Activated naive CD8-positive, alpha-beta T cell (primary cell): ENCODE measurements at regions not wholly inside any gene's neighbourhood (a gene's known extent, or its start where the extent isn't known, plus 50 kb on each side); places are given as distances from the start of the nearest gene placed in this dataset.
"Not testable (repeated sequence)": the region's sequence is repeated elsewhere in the genome, so short reads cannot be mapped to it uniquely, and the experiment has no call there.

ENCODE experiments used
- H3K27ac Mint-ChIP-seq: one replicate; pipeline ENCODE4 v1.8.0; 2021; ENCODE audit warnings: mixed read lengths
- H3K27me3 Mint-ChIP-seq: one replicate; pipeline ENCODE4 v1.8.0; 2021; ENCODE audit warnings: mixed read lengths
- H3K36me3 Mint-ChIP-seq: one replicate; pipeline ENCODE4 v1.8.0; 2021; ENCODE audit warnings: mixed read lengths
- H3K4me1 Mint-ChIP-seq: one replicate; pipeline ENCODE4 v1.8.0; 2021; ENCODE audit warnings: low read depth, mixed read lengths
- H3K4me3 Mint-ChIP-seq: one replicate; pipeline ENCODE4 v1.8.0; 2021; ENCODE audit warnings: mild to moderate bottlenecking, mixed read lengths
- H3K9me3 Mint-ChIP-seq: one replicate; pipeline ENCODE4 v1.8.0; 2021; ENCODE audit warnings: low read depth, mixed read lengths

GRCh38 chr13:73325723-73326558 is 267.1 kb downstream of the KLF5 start:
- H3K36me3 Mint-ChIP-seq = no peaks in the 10 kb centered on the region
- no peak overlapping the region for H3K4me3 Mint-ChIP-seq
- H3K27ac Mint-ChIP-seq = no peak overlapping the region
- H3K9me3 Mint-ChIP-seq = no peaks in the 10 kb centered on the region
- no peaks in the 10 kb centered on the region for H3K27me3 Mint-ChIP-seq
- H3K4me1 Mint-ChIP-seq = no peaks in the 10 kb centered on the region

GRCh38 chr13:73324842-73325722 is 266.3 kb downstream of the KLF5 start:
- no peak overlapping the region for H3K4me3 Mint-ChIP-seq

GRCh38 chr13:73323615-73324014 is 264.8 kb downstream of the KLF5 start:
- Mint-ChIP-seq H3K27me3 (no peaks in the 10 kb centered on the region), H3K4me1 (no peaks in the 10 kb centered on the region), H3K27ac (no peak overlapping the region), H3K36me3 (no peaks in the 10 kb centered on the region), H3K9me3 (no peaks in the 10 kb centered on the region), H3K4me3 (no peak overlapping the region)

More at GRCh38 chr13:73324842-73325722, 266.3 kb downstream of the KLF5 start:
- Mint-ChIP-seq H3K27ac (no peak overlapping the region), H3K9me3 (no peaks in the 10 kb centered on the region), H3K36me3 (no peaks in the 10 kb centered on the region), H3K27me3 (no peaks in the 10 kb centered on the region), H3K4me1 (no peaks in the 10 kb centered on the region)

- no peaks in the 10 kb centered on the region for H3K9me3 Mint-ChIP-seq
- H3K36me3 Mint-ChIP-seq = no peaks in the 10 kb centered on the region
- no peaks in the 10 kb centered on the region for H3K4me1 Mint-ChIP-seq
- no peaks in the 10 kb centered on the region for H3K27me3 Mint-ChIP-seq
- H3K4me3 Mint-ChIP-seq = no peak overlapping the region
- H3K27ac Mint-ChIP-seq = no peak overlapping the region
Measured at GRCh38 chr13:73321043-73321442, 262.2 kb downstream of the KLF5 start.

GRCh38 chr13:73317140-73317539 is 258.3 kb downstream of the KLF5 start:
- no peak overlapping the region for H3K4me3 Mint-ChIP-seq
- peaks cover 8% of the 10 kb centered on the region for H3K36me3 Mint-ChIP-seq
- no peak overlapping the region for H3K27ac Mint-ChIP-seq
- H3K9me3 Mint-ChIP-seq = peaks cover 24% of the 10 kb centered on the region
- no peaks in the 10 kb centered on the region for H3K4me1 Mint-ChIP-seq
- H3K27me3 Mint-ChIP-seq = no peaks in the 10 kb centered on the region

GRCh38 chr13:73310366-73310765 is 251.6 kb downstream of the KLF5 start:
- Mint-ChIP-seq H3K36me3 (peaks cover 8% of the 10 kb centered on the region), H3K27ac (no peak overlapping the region), H3K4me1 (no peaks in the 10 kb centered on the region), H3K9me3 (peaks cover 25% of the 10 kb centered on the region), H3K27me3 (no peaks in the 10 kb centered on the region), H3K4me3 (no peak overlapping the region)

GRCh38 chr13:73307481-73307880 is 248.7 kb downstream of the KLF5 start:
- Mint-ChIP-seq H3K36me3 (no peaks in the 10 kb centered on the region), H3K4me3 (no peak overlapping the region), H3K9me3 (peaks cover 5% of the 10 kb centered on the region), H3K27ac (no peak overlapping the region), H3K27me3 (no peaks in the 10 kb centered on the region), H3K4me1 (no peaks in the 10 kb centered on the region)

GRCh38 chr13:73306688-73307087 is 247.9 kb downstream of the KLF5 start:
- Mint-ChIP-seq H3K4me3 (no peak overlapping the region), H3K9me3 (no peaks in the 10 kb centered on the region), H3K4me1 (no peaks in the 10 kb centered on the region), H3K27me3 (no peaks in the 10 kb centered on the region), H3K36me3 (no peaks in the 10 kb centered on the region), H3K27ac (no peak overlapping the region)

- Mint-ChIP-seq H3K4me3 (no peak overlapping the region), H3K9me3 (no peaks in the 10 kb centered on the region), H3K4me1 (no peaks in the 10 kb centered on the region), H3K27ac (no peak overlapping the region), H3K27me3 (no peaks in the 10 kb centered on the region), H3K36me3 (no peaks in the 10 kb centered on the region)
Measured at GRCh38 chr13:73304442-73304841, 245.6 kb downstream of the KLF5 start.

- H3K27ac Mint-ChIP-seq = no peak overlapping the region
- no peaks in the 10 kb centered on the region for H3K4me1 Mint-ChIP-seq
- H3K27me3 Mint-ChIP-seq = no peaks in the 10 kb centered on the region
- H3K4me3 Mint-ChIP-seq = no peak overlapping the region
- no peaks in the 10 kb centered on the region for H3K36me3 Mint-ChIP-seq
- H3K9me3 Mint-ChIP-seq = no peaks in the 10 kb centered on the region
Measured at GRCh38 chr13:73303851-73304250, 245.0 kb downstream of the KLF5 start.

- H3K9me3 Mint-ChIP-seq, H3K36me3 Mint-ChIP-seq, H3K27ac Mint-ChIP-seq, H3K27me3 Mint-ChIP-seq, H3K4me3 Mint-ChIP-seq, H3K4me1 Mint-ChIP-seq: not testable (repeated sequence)
Measured at GRCh38 chr13:73301622-73302021, 242.8 kb downstream of the KLF5 start.

GRCh38 chr13:73300718-73301425 is 242.1 kb downstream of the KLF5 start:
- Mint-ChIP-seq H3K27ac (no peak overlapping the region), H3K27me3 (no peaks in the 10 kb centered on the region), H3K36me3 (no peaks in the 10 kb centered on the region), H3K4me1 (no peaks in the 10 kb centered on the region), H3K4me3 (no peak overlapping the region), H3K9me3 (no peaks in the 10 kb centered on the region)

- H3K27ac Mint-ChIP-seq = no peak overlapping the region
- H3K9me3 Mint-ChIP-seq = no peaks in the 10 kb centered on the region
- no peaks in the 10 kb centered on the region for H3K4me1 Mint-ChIP-seq
- H3K36me3 Mint-ChIP-seq = no peaks in the 10 kb centered on the region
- H3K4me3 Mint-ChIP-seq = no peak overlapping the region
- no peaks in the 10 kb centered on the region for H3K27me3 Mint-ChIP-seq
Measured at GRCh38 chr13:73299787-73300186, 241.0 kb downstream of the KLF5 start.

GRCh38 chr13:73293913-73294523 is 235.2 kb downstream of the KLF5 start:
- no peaks in the 10 kb centered on the region for H3K27me3 Mint-ChIP-seq
- H3K4me1 Mint-ChIP-seq = no peaks in the 10 kb centered on the region

More at GRCh38 chr13:73293913-73294523, 235.2 kb downstream of the KLF5 start:
- Mint-ChIP-seq H3K36me3 (no peaks in the 10 kb centered on the region), H3K27ac (no peak overlapping the region), H3K4me3 (no peak overlapping the region), H3K9me3 (no peaks in the 10 kb centered on the region)
